PC-9 (cell line): ENCODE measurements at regions not wholly inside any gene's neighbourhood (a gene's known extent, or its start where the extent isn't known, plus 50 kb on each side); places are given as distances from the start of the nearest gene placed in this dataset.
"Not testable (repeated sequence)": the region's sequence is repeated elsewhere in the genome, so short reads cannot be mapped to it uniquely, and the experiment has no call there.

Experiments
- BruUV-seq: library from RNA; stranded (reverse); fragments of 400-500 nt; replicated peaks from 2 replicates; lab custom pipeline; 2021; lab: Mats Ljungman, UMichigan
- CTCF ChIA-PET: fragments of 300-600 bp; sonication (Branson Sonifier 250); formaldehyde crosslinking; loops from one replicate; lab custom pipeline; 2022; ENCODE audit warnings: antibody characterized with exemption; lab: Charles Lee
- POLR2A ChIA-PET: fragments of 300-600 bp; sonication (Branson Sonifier 250); formaldehyde crosslinking; loops from one replicate; lab custom pipeline; 2022; ENCODE audit warnings: antibody characterized with exemption; ENCODE audit not compliant: unreplicated experiment; lab: Charles Lee
- DNase-seq, 2 experiments: peaks; one replicate each; pipeline versions ENCODE4 v3.0.0 to v3.0.0-alpha.2; 2015 to 2022; ENCODE audit warnings: mixed read lengths in 1 of 2
- H2AFZ ChIP-seq: fragments of 200-600 bp; sonication (generic); 2 replicates; pipeline ENCODE4 v1.8.1; 2017; ENCODE audit warnings: antibody characterized with exemption
- H3F3A ChIP-seq: fragments of 200-600 bp; sonication (generic); 2 replicates; pipeline ENCODE4 v1.8.1; 2017; ENCODE audit warnings: antibody characterized with exemption, mild to moderate bottlenecking, low read depth; ENCODE audit not compliant: insufficient read depth
- H3K27ac ChIP-seq: fragments of 200-600 bp; sonication (generic); 2 replicates; pipeline ENCODE4 v1.6.1; 2016; ENCODE audit warnings: mixed run types
- H3K27me3 ChIP-seq: fragments of 200-600 bp; sonication (generic); 2 replicates; pipeline ENCODE4 v1.6.1; 2016; ENCODE audit warnings: low read depth, mixed run types; ENCODE audit not compliant: insufficient read depth
- H3K36me3 ChIP-seq: fragments of 200-600 bp; sonication (generic); 2 replicates; pipeline ENCODE4 v1.6.1; 2016; ENCODE audit warnings: low read depth, mixed run types
- H3K4me1 ChIP-seq: fragments of 200-600 bp; sonication (generic); replicated peaks from 2 replicates; pipeline ENCODE4 v1.6.1; 2016; ENCODE audit warnings: mixed run types; ENCODE audit not compliant: insufficient read depth
- H3K4me2 ChIP-seq: fragments of 200-600 bp; sonication (generic); 2 replicates; pipeline ENCODE4 v1.6.1; 2017; ENCODE audit warnings: mixed run types
- H3K4me3 ChIP-seq: fragments of 200-600 bp; sonication (generic); 2 replicates; pipeline ENCODE4 v1.6.1; 2016; ENCODE audit warnings: mixed run types
- H3K79me2 ChIP-seq: fragments of 200-600 bp; sonication (generic); 2 replicates; pipeline ENCODE4 v1.6.1; 2017; ENCODE audit warnings: low read depth, mixed run types
- H3K9me2 ChIP-seq: fragments of 200-600 bp; sonication (generic); 2 replicates; pipeline ENCODE4 v1.8.1; 2017; ENCODE audit warnings: mild to moderate bottlenecking; ENCODE audit not compliant: insufficient read depth
- H3K9me3 ChIP-seq: fragments of 200-600 bp; sonication (generic); 2 replicates; pipeline ENCODE4 v1.8.1; 2016; ENCODE audit warnings: low read depth; ENCODE audit not compliant: insufficient read depth
- H4K20me1 ChIP-seq: fragments of 200-600 bp; sonication (generic); 2 replicates; pipeline ENCODE4 v1.8.1; 2017; ENCODE audit not compliant: insufficient read depth
- EZH2 ChIP-seq: fragments of 200-600 bp; sonication (generic); IDR thresholded peaks from 2 replicates; pipeline ENCODE4 v1.8.0; 2017; ENCODE audit warnings: antibody characterized with exemption, low read depth
- intact Hi-C: fragments of 100-400 bp; cut with micrococcal nuclease; formaldehyde crosslinking; loops from one replicate; pipeline ENCODE4 v1.10.0; 2022; ENCODE audit not compliant: unreplicated experiment
- TF ChIP-seq, protein P1 (sequence below): fragments of 200-600 bp; sonication (generic); conservative IDR thresholded peaks from 2 replicates; pipeline ENCODE4 v1.6.1; 2017; ENCODE audit warnings: mixed run types, antibody characterized with exemption, mild to moderate bottlenecking, moderate library complexity

DNA sequence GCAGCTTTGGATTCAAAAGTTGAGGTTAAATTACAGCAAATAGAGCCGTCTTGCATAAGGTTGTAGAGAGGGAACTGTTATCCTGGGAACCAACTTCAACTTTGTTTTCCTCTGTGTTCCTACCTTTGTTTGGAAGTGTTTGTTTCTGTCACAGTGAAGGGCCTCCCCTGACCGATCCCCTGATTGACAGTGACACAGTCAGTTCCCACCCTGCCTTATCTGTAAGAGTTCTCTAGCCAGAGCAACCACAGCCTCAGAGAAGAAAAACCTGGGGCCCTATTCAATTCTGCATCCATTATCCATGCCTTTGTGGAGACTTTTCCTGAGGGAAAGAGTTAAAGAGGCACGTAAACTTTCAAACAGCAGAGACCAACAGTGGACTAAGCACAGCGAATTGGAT lies 90.1 kb downstream of the CRYBB2 start:
- H2AFZ ChIP-seq, DNase-seq, intact Hi-C loops: not testable (repeated sequence)

DNA sequence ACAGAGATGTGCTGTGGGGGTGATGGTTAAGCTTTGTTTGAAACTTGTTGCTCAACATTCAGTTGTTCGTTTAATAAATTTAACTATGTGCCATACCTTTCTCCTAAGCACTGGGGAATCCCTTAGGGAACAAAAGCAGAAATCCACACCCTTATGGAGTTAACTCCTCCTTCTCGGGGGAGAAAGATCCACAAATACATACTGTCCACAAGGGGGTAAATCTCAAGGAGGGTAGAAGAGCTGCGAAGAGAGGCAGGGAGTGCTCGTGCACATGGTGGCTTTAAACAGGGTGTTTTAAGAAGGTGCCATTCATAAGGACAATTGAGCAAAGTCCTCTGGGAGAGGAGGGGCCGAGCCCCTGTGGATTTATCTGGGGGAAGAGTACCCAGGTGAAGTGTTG lies 92.5 kb downstream of the CRYBB2 start:
- DNase-seq, H3K4me2 ChIP-seq, H2AFZ ChIP-seq, H3K4me1 ChIP-seq, H3K79me2 ChIP-seq, H3K9me3 ChIP-seq, BruUV-seq, H3K36me3 ChIP-seq, POLR2A ChIA-PET, CTCF ChIA-PET, H3K27ac ChIP-seq, H4K20me1 ChIP-seq, intact Hi-C loops, H3K9me2 ChIP-seq, H3F3A ChIP-seq, H3K4me3 ChIP-seq: not testable (repeated sequence)
- H3K27me3 ChIP-seq, result peaks cover 27% of the 10 kb centered on the region; the same call in 1 of the 2 replicates

More for the DNA sequence above, 90.1 kb downstream of the CRYBB2 start:
- H3K27ac ChIP-seq, H3K4me3 ChIP-seq, H3K4me1 ChIP-seq, H3K9me3 ChIP-seq, H3F3A ChIP-seq, CTCF ChIA-PET, POLR2A ChIA-PET, H3K9me2 ChIP-seq, BruUV-seq, H4K20me1 ChIP-seq, H3K4me2 ChIP-seq, H3K36me3 ChIP-seq, H3K79me2 ChIP-seq: not testable (repeated sequence)
- H3K27me3 ChIP-seq, result peaks cover 27% of the 10 kb centered on the region; the same call in 1 of the 2 replicates

DNA sequence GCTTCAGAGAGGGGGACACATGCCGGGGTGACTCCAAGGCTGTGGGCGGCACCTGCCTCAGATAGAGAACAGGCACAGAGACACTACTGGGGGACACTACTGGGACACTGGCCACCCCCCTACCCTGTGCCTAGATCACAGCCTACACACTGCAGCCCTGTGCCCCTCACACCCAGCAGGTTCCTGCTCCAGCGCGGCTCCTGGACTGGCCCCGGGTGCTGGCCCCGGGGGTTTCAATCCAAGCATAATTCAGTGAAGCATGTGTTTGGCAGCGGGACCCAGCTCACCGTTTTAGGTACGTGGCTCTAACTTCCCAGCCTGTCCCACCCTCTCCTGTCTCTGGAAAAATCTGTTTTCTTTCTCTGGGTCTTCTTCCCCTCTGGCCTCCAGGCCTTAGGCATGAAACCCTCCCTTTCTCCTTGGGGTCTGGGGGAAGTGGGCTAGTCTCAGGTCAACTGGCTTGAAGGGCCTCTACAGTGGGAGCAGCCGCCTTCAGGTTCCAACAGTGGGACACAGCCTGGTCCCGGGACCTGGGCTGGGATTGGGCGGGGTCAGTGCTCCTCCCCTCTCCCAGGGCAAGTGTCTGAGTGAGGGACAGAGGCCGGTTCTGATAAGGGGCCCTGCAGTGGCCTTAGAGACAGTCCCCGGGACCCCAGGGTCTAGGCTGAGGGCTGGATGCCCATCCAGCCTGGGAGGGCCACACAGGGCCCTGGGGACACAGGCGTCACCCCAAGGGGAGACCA lies 98.8 kb downstream of the CRYBB2 start:
- Histone ChIP-seq H3K79me2 (no peaks in the 10 kb centered on the region), H3K4me3 (no peak overlapping the region), H3K27ac (no peak overlapping the region), H3K4me2 (no peak overlapping the region), H4K20me1 (no peaks in the 10 kb centered on the region), H3K27me3 (peaks cover 5% of the 10 kb centered on the region; the same call in 1 of the 2 replicates), H2AFZ (no peak overlapping the region), H3K9me3 (no peaks in the 10 kb centered on the region), H3K36me3 (no peaks in the 10 kb centered on the region), H3K4me1 (no peaks in the 10 kb centered on the region), H3K9me2 (no peaks in the 10 kb centered on the region), H3F3A (no peaks in the 10 kb centered on the region)
- DNase-seq, result no peak
- no peak for TF ChIP-seq EZH2
- TF ChIP-seq, protein P1, sequence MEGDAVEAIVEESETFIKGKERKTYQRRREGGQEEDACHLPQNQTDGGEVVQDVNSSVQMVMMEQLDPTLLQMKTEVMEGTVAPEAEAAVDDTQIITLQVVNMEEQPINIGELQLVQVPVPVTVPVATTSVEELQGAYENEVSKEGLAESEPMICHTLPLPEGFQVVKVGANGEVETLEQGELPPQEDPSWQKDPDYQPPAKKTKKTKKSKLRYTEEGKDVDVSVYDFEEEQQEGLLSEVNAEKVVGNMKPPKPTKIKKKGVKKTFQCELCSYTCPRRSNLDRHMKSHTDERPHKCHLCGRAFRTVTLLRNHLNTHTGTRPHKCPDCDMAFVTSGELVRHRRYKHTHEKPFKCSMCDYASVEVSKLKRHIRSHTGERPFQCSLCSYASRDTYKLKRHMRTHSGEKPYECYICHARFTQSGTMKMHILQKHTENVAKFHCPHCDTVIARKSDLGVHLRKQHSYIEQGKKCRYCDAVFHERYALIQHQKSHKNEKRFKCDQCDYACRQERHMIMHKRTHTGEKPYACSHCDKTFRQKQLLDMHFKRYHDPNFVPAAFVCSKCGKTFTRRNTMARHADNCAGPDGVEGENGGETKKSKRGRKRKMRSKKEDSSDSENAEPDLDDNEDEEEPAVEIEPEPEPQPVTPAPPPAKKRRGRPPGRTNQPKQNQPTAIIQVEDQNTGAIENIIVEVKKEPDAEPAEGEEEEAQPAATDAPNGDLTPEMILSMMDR, result no peak
- BruUV-seq, result no TSS peak
- CTCF ChIA-PET, result no interaction called here
- POLR2A ChIA-PET, result no interaction called here
- intact Hi-C loops, result no loop called here

DNA sequence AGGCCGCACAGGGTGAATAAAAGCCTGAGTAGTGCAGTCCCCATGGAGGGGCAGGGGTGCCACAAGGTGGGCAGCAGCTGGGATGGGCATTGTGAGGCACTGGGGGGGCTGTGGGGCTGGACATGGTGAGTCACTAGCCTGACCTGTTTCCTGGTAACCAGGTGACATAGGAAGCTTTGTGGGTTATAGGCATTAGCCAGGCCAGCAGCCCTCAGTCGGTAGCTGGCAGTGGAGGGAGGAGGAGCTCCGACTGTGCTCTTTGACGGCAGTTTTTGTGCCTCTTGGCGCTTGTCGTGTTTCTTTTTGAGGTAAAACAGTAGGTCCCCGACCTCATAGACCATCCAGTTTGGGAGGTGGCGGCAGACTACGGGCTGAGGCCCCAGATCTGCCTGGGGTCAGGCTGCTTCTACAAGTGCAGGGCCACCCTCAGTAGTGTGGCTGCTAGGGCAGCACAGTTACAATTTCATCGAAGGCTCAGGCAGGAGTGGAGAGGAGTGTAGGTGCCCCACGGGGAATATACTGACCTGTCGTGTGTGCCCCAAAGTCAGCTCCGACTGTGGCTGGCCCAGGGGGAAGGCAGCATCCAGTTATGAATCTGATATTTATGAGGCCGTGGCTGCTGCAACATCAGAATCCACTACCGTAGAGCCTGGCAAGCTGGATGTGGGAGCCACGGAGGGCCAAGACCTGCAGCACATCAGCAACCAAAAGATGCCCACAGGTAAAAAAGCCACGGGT lies 107.7 kb downstream of the CRYBB2 start:
- H3K9me2 ChIP-seq, result no peaks in the 10 kb centered on the region
- no TSS peak for BruUV-seq
- no peaks in the 10 kb centered on the region for H3K27me3 ChIP-seq
- no peaks in the 10 kb centered on the region for H3F3A ChIP-seq
- ChIA-PET POLR2A (no interaction called here), CTCF (no interaction called here)
- H2AFZ ChIP-seq, result no peak overlapping the region
- no peak overlapping the region for H3K4me2 ChIP-seq
- intact Hi-C loops, result no loop called here
- H3K36me3 ChIP-seq, result no peaks in the 10 kb centered on the region
- no peaks in the 10 kb centered on the region for H3K79me2 ChIP-seq
- no peaks in the 10 kb centered on the region for H3K4me1 ChIP-seq
- no peak for DNase-seq
- H3K27ac ChIP-seq, result no peak overlapping the region
- H3K4me3 ChIP-seq, result no peak overlapping the region
- TF ChIP-seq, protein P1, result no peak
- TF ChIP-seq EZH2, result no peak
- H3K9me3 ChIP-seq, result no peaks in the 10 kb centered on the region
- H4K20me1 ChIP-seq, result no peaks in the 10 kb centered on the region
